AG04450 (cell line): ENCODE measurements at regions not wholly inside any gene's neighbourhood (a gene's known extent, or its start where the extent isn't known, plus 50 kb on each side); places are given as distances from the start of the nearest gene placed in this dataset.
"Not testable (repeated sequence)": the region's sequence is repeated elsewhere in the genome, so short reads cannot be mapped to it uniquely, and the experiment has no call there.

Source experiments
- CTCF ChIA-PET: fragments of 300-600, 350-600 bp; formaldehyde crosslinking; extraction: SDS; loops from one replicate; lab custom pipeline; 2022; ENCODE audit warnings: antibody characterized with exemption, inconsistent platforms; lab: Charles Lee
- POLR2A ChIA-PET: fragments of 350-600 bp; formaldehyde crosslinking; extraction: SDS; loops from one replicate; lab custom pipeline; 2021; ENCODE audit warnings: antibody characterized with exemption, inconsistent platforms; lab: Yijun Ruan, JAX
- DNase-seq: peaks from one replicate; pipeline ENCODE4 v3.0.0-alpha.2; 2011; ENCODE audit warnings: low read depth, low spot score
- H3K27ac ChIP-seq: one replicate; pipeline ENCODE4 v1.5.1; 2012; ENCODE audit warnings: low read depth, low read length, control low read depth
- H3K27me3 ChIP-seq: one replicate; pipeline ENCODE4 v1.6.0; 2012; ENCODE audit warnings: low read length; ENCODE audit not compliant: control insufficient read depth, insufficient read depth
- H3K4me3 ChIP-seq: 2 replicates; pipeline ENCODE4 v1.5.1; 2011; ENCODE audit warnings: mild to moderate bottlenecking, low read depth, low read length, control low read depth
- H3K9me3 ChIP-seq: 2 replicates; pipeline ENCODE4 v1.5.1; 2012; ENCODE audit warnings: low read length; ENCODE audit not compliant: control insufficient read depth, insufficient read depth
- TF ChIP-seq, protein P1 (sequence below): IDR thresholded peaks from 2 replicates; pipeline ENCODE4 v1.5.1; 2011; ENCODE audit warnings: low read depth, low read length, control low read depth, inconsistent platforms

DNA sequence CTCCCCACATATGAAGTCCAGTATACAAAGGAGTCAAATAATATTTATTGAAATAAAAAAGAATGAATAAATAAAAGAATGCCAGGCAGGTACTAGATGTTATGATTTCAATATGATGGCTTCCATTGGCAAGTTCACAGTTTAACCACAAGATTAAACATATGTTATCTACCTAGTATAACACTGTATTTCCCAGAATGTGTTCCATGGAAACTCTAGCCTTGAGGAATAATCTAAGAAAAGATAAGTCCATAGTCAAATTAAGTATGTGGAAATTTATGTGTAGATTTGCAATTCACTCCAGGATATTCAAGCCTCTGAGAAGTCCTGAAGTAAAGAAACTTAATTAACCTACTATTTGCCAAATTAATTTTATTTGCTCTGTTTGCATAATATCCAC, 71.1 kb upstream of the FMNL2 start:
- ChIA-PET CTCF (no interaction called here), POLR2A (no interaction called here)
- Histone ChIP-seq H3K27ac (no peak overlapping the region), H3K9me3 (no peaks in the 10 kb centered on the region), H3K27me3 (peaks cover under 1% of the 10 kb centered on the region), H3K4me3 (no peak overlapping the region)
- TF ChIP-seq, protein P1, sequence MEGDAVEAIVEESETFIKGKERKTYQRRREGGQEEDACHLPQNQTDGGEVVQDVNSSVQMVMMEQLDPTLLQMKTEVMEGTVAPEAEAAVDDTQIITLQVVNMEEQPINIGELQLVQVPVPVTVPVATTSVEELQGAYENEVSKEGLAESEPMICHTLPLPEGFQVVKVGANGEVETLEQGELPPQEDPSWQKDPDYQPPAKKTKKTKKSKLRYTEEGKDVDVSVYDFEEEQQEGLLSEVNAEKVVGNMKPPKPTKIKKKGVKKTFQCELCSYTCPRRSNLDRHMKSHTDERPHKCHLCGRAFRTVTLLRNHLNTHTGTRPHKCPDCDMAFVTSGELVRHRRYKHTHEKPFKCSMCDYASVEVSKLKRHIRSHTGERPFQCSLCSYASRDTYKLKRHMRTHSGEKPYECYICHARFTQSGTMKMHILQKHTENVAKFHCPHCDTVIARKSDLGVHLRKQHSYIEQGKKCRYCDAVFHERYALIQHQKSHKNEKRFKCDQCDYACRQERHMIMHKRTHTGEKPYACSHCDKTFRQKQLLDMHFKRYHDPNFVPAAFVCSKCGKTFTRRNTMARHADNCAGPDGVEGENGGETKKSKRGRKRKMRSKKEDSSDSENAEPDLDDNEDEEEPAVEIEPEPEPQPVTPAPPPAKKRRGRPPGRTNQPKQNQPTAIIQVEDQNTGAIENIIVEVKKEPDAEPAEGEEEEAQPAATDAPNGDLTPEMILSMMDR, result no peak
- DNase-seq, result no peak

DNA sequence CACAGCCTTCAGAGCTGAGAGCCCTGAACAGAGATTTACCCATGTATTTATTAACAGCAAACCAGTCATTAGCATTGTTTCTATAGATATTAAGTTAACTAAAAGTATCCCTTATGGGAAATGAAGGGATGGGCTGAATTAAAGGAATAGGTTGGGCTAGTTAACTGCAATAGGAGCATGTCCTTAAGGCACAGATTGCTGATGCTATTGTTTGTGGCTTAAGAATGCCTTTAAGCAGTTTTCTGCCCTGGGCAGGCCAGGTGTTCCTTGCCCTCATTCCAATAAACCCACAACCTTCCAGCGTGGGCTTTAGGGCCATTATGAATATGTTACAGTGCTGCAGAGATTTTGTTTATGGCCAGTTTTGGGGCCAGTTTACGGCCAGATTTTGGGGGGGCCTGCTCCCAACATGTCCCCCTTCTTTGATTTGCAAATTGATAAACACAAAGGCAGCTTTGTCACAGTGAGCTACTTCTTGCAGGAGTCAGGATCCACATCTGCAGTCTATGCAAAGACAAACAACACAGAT, 61.2 kb upstream of the FMNL2 start:
- POLR2A ChIA-PET, result not testable (repeated sequence)

GRCh38 chr2:152277896-152278295, 57.1 kb upstream of the FMNL2 start:
- POLR2A ChIA-PET, H3K27ac ChIP-seq, CTCF ChIA-PET, H3K4me3 ChIP-seq, H3K9me3 ChIP-seq, DNase-seq, H3K27me3 ChIP-seq: not testable (repeated sequence)

More for the DNA sequence above, 61.2 kb upstream of the FMNL2 start:
- H3K4me3 ChIP-seq, H3K9me3 ChIP-seq, CTCF ChIA-PET, H3K27me3 ChIP-seq, H3K27ac ChIP-seq, DNase-seq: not testable (repeated sequence)

DNA sequence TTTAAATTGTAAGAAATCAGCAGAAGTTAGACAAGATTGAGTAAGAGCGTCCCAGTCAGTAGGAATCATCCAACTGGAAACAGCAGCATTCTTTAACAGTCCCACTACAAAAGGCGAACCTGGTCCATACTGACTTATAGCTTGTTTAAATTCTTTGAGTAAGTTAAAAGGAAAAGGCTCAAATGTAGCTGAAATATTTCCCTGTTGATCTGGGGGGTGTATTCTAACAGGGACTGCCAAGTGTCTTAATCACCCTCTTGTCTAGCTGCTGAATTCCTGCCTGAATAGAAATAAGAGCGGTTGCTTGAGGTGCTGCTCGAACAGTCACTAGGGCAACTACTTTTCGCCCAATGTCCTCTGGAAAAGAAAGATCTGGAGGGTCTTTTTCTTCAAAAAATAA, 56.4 kb upstream of the FMNL2 start:
- H3K9me3 ChIP-seq, result peaks cover 3% of the 10 kb centered on the region
- H3K27me3 ChIP-seq, result no peaks in the 10 kb centered on the region
- POLR2A ChIA-PET, result no interaction called here
- CTCF ChIA-PET, result no interaction called here
- TF ChIP-seq, protein P1, result no peak
- H3K27ac ChIP-seq, result no peak overlapping the region
- H3K4me3 ChIP-seq, result no peak overlapping the region
- no peak for DNase-seq

DNA sequence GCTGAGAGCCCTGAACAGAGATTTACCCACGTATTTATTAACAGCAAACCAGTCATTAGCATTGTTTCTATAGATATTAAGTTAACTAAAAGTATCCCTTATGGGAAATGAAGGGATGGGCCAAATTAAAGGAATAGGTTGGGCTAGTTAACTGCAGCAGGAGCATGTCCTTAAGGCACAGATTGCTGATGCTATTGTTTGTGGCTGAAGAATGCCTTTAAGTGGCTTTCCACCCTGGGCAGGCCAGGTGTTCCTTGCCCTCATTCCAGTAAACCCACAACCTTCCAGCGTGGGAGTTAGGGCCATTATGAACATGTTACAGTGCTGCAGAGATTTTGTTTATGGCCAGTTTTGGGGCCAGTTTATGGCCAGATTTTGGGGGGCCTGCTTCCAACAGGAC, 55.6 kb upstream of the FMNL2 start:
- H3K27me3 ChIP-seq, H3K27ac ChIP-seq, POLR2A ChIA-PET, CTCF ChIA-PET, H3K9me3 ChIP-seq, H3K4me3 ChIP-seq, DNase-seq: not testable (repeated sequence)

DNA sequence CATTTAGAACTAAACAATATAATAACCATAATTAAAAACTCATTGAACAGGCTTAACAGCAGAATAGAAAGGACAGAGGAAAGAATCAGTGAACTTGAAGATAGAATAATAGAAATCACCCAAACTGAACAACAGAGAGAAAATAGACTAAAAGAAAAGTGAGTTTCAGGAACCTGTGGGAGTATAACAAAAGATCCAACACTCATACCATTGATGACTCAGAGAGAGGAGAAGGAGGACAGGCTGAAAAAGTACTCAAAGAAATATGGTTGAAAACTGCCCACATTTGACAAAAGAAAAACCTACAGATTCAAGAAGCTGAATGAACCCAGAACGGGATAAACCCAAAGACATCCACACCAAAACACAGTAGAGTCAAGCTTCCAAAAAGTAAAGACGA, 54.2 kb upstream of the FMNL2 start:
- TF ChIP-seq, protein P1, result no peak
- Histone ChIP-seq H3K9me3 (no peaks in the 10 kb centered on the region; the same call in 1 of the 2 replicates), H3K27ac (no peak overlapping the region), H3K27me3 (peaks cover 3% of the 10 kb centered on the region), H3K4me3 (no peak overlapping the region)
- no peak for DNase-seq
- CTCF ChIA-PET, result interaction anchor here (1.1 kb wide), 1 partner anchor 355 kb away, joined by 3 read pairs; no protein-coding TSS in a partner anchor
- POLR2A ChIA-PET, result no interaction called here
